COLO829 (cell line): ENCODE measurements at regions not wholly inside any gene's neighbourhood (a gene's known extent, or its start where the extent isn't known, plus 50 kb on each side); places are given as distances from the start of the nearest gene placed in this dataset.
"Not testable (repeated sequence)": the region's sequence is repeated elsewhere in the genome, so short reads cannot be mapped to it uniquely, and the experiment has no call there.

Source experiments
- DNase-seq: peaks from one replicate; pipeline ENCODE4 v3.0.0; 2012; ENCODE audit warnings: low spot score

GRCh38 chr10:91088300-91089140 lies 131.9 kb upstream of the PCGF5 start:
- DNase-seq: peak; percentile 13

DNA sequence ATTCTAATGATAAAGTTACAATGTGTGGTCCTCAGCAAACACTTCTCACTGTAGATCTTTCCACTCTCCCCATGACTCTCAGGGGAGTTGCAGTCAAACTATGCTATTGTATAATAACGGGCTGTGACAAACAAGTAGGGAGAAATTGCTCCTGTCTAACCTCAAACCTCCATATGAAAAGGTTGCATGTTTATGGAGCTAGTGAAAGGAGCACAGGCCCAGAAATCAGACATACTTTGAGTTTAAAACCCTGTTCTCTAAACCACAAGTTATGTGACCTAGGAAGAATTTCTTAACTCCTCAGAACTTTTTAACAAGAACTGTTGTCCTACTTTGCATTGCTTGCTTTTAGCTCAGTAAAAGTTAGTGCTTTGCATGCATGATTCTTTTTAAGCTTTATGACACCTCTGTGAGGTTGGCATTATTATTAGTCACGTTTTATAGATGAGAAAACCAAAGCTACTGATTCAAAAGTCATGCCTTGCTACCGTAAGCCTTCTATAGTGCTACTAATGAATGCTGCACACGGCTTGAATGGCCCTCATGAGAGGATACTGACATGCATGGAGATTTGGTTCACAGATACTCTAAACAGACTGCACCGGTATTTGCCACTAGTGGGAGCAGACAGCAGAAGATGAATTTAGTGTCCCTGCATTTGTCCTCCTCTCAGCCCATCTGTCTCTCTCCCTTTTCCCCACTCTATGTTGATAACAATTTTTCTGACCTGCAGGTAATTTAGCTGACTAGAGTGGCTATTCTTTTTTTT lies 129.5 kb upstream of the PCGF5 start:
- no peak for DNase-seq

DNA sequence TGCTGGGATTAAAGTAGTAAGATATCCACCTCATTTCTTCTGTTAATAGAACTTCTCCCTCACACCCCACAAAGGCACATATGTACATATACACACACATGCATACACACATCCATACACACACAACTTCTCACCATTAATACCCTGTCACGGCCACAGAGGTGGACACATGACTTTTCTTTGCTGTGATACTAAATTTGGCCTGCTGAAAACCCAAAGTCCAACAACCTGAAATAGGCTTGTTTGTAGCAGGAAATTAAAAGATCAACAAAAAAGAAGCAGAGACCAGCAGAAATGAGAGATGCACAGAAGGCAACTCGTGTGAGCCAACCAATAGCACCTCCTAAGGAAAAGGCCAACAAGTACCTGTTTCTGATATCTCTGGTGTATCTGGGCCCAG lies 128.7 kb upstream of the PCGF5 start:
- DNase-seq: no peak

DNA sequence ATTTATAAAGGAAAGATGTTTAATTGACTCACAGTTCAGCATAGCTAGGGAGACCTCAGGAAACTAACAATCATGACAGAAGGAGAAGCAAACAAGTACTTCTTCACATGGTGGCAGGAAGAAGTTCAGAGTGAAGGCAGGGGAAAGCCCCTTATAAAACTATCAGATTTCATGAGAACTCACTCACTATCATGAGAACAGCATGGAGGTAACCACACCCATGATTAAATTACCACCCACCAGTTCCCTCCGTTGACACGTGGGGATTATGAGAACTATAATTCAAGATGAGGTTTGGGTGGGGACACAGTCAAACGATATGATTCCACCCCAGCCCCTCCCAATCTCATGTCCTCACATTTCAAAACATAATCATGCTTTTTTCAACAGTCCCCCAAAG lies 124.2 kb upstream of the PCGF5 start:
- no peak for DNase-seq

DNA sequence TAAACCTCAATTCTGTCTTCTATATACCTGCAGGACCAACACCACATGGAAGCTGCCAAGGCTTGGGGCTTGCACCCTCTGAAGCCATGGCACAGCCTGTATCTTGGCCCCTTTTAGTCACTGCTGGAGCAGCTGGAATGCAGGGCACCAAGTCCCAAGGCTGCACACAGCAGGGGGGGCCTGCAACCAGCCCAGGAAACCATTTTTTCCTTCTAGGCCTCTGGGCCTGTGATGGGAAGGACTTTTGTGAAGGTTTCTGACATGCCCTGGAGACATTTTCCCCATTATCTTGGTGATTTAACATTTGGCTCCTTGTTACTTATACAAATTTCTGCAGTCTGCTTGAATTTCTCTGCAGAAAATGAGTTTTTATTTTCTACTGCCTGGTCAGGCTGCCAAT lies 123.2 kb upstream of the PCGF5 start:
- no peak for DNase-seq

DNA sequence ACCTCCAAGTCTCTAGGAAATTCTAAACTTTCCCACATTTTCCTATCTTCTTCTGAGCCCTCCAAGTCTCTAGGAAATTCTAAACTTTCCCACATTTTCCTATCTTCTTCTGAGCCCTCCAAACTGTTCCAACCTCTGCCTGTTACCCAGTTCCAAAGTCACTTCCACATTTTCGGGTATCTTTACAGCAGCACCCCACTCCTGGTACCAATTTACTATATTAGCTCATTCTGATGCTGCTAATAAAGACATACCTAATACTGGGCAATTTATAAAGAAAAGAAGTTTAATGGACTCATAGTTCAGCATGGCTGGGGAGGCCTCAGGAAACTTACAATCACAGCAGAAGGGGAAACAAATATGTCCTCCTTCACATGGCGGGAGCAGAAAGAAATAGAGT lies 122.4 kb upstream of the PCGF5 start:
- not testable (repeated sequence) for DNase-seq

GRCh38 chr10:91103384-91104192 lies 116.9 kb upstream of the PCGF5 start:
- no peak for DNase-seq

DNA sequence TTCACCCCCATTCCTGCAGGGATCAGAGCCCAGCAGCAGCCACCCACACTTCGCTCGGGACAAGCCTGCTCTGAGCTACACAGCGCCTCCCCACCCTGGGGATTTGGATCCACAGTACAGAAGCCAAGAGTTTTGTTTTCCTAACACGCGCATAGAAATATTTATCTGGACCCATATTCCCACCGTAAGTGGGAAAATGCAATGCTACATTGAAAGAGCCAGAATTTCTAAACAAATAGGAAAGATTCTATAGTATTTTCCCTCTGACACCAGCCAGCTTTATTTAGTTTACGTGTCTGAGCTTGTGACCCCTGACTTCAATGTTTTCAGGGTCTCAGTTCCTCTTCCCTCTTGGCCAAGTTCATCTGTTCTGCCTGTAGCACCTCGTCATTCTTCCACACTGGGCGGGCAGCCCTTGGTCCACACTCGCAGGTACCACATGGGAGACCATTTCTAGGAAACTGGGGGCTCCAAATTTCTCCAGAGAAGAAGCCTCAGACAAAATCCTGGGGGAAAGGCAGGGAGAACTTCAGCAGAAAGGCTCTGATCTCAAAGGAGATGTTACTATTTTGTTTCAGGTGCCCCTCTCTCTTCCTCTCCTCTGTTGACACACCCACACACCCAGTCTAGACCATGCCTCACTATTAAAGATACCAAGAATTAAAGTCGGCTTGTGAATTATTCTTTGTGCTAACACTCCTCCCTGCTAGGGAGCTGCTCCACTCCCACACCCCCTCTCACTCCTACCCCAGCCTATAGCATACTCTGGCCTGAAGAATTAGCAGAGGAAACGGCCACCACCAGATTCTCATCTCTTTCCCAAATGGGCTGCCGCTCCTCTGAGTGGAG lies 116.0 kb upstream of the PCGF5 start:
- no peak for DNase-seq

DNA sequence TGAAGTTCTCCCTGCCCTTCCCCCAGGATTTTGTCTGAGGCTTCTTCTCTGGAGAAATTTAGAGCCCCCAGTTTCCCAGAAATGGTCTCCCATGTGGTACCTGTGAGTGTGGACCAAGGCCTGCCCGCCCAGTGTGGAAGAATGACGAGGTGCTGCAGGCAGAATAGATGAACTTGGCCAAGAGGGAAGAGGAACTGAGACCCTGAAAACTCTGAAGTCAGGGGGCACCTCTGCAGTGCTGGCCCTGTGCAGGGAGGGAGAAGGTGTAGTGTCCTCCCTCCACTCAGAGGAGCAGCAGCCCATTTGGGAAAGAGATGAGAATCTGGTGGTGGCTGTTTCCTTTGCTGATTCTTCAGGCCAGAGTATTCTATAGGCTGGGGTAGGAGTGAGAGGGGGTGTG lies 115.2 kb upstream of the PCGF5 start:
- no peak for DNase-seq

DNA sequence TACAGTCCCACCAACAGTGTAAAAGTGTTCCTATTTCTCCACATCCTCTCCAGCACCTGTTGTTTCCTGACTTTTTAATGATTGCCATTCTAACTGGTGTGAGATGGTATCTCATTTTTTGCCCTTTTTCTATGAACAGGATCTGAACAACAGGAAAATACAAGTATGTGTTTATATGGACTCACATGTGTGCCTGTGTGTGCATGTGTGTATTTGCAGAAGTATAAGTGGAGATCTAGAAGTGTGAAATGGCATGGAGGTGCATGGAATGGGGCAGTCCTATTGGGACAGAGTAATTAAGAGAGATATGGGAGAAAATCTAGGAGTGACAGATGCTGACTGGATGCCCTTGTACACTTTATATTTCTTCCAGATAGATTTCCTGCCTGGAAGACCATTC lies 111.6 kb upstream of the PCGF5 start:
- DNase-seq: no peak

DNA sequence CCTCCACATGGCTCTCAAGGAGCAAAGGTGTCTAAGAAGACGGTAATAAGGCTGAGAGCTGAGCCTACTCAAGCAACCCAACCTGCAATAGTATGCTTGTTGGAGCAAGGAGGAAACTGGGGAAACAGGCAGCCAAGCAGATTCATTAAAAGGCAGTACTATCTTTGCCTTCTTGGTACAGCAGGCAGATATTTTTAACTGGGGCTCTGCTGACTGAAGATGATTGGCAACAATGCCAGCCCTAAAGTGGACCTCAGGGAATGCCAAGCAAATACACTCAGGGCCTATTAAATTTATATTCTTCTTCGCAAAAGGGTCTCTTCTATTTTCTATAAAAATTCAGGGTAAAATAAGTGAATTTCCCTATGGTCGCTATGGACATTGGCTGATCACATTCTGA lies 109.4 kb upstream of the PCGF5 start:
- DNase-seq: no peak

DNA sequence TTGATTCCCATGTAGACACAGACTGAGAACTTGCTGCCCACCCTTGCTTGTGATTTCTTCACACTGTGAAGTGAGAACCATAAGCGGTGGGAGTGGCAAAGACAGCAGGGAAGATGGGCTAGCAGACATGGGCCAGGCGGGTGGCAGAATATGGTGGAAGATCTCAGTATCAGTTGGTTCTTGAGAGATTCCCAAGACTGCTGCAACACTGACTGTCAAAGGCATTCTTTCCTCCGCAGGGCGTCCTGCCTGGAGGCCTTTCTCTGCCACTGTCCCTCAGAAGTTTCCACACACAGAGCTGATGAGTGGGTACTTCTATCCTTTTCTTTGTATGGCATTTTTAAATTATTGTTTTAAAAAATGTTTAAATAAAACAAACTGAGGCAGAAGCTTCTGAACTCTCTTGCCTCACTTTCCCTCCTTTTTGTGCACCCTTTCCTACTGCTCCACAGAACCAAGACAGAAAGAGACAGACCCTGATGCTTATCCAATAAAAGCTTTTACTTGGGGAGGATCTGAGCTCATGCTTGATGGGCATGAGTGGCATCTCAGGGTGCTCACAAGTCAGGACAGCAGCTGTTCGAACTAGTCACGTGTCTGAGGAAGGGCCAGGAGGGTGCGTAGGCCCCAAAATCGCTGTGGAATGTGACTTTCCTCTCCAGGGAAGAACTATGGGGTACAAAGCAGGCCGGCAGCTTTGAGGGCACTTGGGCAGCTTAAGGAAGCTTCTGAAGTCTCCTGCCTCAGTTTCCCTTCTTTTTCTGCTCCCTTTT lies 104.7 kb upstream of the PCGF5 start:
- no peak for DNase-seq

DNA sequence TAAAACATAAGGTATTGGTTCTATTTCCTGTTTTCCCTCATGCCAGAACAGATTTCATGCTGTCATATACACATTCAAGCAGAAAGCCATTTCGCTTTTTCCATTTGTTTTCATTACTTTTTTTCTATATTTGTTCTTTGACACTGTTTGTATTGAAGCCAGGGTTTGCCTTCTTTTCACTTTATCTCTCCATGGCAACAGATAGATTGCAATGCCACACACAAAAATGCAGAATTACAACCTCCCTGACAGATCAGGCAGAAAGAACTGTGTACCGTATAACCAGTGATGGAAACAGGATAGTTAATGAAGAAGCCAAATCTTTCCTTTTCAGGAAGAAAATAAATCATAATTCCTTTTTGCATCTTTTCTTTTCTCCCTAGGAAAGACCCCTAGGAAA lies 103.0 kb upstream of the PCGF5 start:
- DNase-seq: no peak

GRCh38 chr10:91120348-91120747 lies 100.1 kb upstream of the PCGF5 start:
- DNase-seq: no peak

DNA sequence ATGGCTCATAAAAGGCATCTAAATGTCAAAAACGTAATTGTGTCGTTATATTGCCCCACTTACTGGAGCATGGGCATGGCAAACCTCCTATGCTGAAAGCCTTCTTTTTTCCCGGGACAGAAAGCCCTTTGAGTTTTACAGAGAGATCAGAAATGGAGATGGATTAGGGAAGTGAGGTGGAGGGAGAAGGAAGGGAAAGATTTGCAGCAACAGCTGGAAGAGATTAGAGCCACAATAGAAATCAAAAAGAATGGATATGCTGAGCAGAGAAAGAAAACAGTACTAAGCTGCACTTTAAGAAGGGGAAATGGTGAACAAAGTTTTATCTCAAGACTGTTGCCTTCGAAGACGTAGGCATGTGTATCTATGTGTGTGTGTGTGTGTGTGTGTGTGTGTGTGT lies 97.2 kb upstream of the PCGF5 start:
- no peak for DNase-seq

GRCh38 chr10:91124016-91124415 lies 96.4 kb upstream of the PCGF5 start:
- no peak for DNase-seq

GRCh38 chr10:91126471-91126870 lies 94.0 kb upstream of the PCGF5 start:
- DNase-seq: no peak

DNA sequence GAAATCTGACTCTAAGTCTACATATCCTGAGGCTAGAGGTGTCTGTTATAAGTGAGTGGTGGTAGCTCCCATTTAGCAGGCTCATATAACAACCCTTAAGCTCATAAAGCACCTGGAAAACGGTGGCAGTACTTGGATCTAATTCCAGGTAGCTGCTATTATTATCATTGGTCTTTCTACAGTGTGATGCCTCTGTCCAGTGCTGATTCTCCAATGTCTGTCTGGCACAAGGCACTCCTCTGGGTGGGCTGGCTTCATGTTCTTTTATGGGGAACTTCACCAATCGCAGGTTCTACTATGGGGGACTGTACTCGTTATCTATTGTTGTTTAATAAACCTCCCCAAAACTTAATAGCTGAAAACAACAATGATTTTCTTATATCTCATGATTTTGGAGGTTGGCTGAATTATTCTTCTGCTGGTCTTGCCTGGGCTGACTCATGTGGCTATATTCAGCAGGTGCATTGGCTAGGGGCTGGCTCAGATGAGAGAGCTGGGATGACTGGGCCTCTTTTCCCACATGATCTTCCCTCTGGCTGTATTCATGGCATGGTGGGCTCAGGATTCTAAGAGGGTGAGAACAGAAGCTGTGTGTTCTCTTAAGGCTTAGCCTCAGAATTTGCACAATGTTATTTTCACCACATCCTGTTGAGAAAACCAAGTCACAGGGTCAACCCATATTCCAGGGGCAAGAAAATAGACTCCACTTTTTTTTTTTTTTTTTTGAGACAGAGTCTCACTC lies 93.0 kb upstream of the PCGF5 start:
- peak; percentile 12 for DNase-seq

DNA sequence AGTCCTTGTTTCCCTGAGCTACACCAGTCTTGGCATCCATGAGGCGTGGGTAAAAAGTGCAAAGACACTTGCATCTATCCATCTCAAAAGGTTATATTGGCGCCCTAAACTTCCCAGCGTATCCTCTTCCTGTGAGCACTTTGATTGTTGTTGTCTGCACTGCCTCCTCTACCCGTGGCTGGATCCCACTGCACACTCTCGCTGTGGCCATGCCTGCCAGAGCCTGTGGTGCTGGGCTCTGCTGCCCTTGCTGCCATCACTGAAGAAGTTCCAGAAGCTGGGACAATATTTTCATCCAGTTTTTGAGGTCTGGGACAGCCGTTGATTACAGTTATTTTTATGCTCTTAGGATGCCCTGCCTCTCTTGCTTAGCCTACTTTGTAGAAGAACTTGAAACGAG lies 85.3 kb upstream of the PCGF5 start:
- no peak for DNase-seq

DNA sequence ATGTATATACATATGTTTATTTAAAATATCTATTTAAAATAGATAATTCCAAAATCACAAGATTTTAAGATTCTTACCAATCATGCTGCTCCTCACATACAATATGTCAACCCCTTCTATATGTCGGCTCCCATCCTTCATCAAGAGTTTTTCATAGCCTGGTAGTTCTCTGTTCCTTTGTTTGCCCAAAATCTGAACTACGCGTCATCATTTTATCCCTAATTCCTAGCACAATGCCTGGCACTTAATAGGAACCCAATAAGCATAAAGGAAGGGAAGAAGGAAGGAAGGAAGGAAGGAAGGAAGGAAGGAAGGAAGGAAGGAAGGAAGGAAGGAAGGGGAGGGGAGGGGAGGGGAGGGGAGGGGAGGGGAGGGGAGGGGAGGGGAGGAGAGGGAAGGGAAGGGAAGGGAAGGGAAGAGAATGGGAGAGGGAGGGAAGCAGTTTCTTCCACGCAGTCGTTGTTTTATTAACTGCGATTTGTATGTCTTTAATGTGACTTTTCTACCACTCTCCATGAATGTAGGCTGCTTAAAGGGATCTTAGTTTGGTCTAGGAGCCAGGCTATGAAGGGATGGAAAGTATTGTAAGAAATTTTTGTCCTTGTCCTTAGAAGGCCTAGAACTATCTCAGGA lies 83.3 kb upstream of the PCGF5 start:
- DNase-seq: no peak
